Uterus (tissue), 3 donors: ENCODE measurements at regions not wholly inside any gene's neighbourhood (a gene's known extent, or its start where the extent isn't known, plus 50 kb on each side); places are given as distances from the start of the nearest gene placed in this dataset.

Source experiments
- DNase-seq, 2 donors: peaks; one replicate each; pipeline ENCODE4 v3.0.0-alpha.2; 2019 to 2020
- H3K27ac ChIP-seq, 2 donors: fragments of 200-600 bp; sonication (generic); 1 replicate in 1 of 2; 2 replicates in 1 of 2; pipeline ENCODE4 v1.5.1; 2016 to 2018
- H3K27me3 ChIP-seq, 2 donors: fragments of 200-600 bp; sonication (generic); one replicate each; pipeline ENCODE4 v1.5.1; 2018 to 2019; ENCODE audit warnings: control low read depth in 1 of 2
- H3K36me3 ChIP-seq, 2 donors: fragments of 200-600 bp; sonication (generic); one replicate each; pipeline ENCODE4 v1.5.1; 2019; ENCODE audit warnings: control low read depth in 1 of 2
- H3K4me1 ChIP-seq, 2 donors: fragments of 200-600 bp; sonication (generic); one replicate each; pipeline ENCODE4 v1.5.1; 2018 to 2019; ENCODE audit warnings: control low read depth in 1 of 2
- H3K4me3 ChIP-seq, 2 donors: fragments of 200-600 bp; sonication (generic); 1 replicate in 1 of 2; 2 replicates in 1 of 2; pipeline ENCODE4 v1.5.1; 2018 to 2019; ENCODE audit warnings: mild to moderate bottlenecking in 1 of 2
- H3K9me3 ChIP-seq, 2 donors: fragments of 200-600 bp; sonication (generic); one replicate each; pipeline ENCODE4 v1.5.1; 2019; ENCODE audit warnings: control low read depth in 1 of 2
- CTCF ChIP-seq, 4 experiments: fragments of 200-600 bp in 2 of 4; fragments of 450-650 bp in 2 of 4; sonication (generic) in 2 of 4; IDR thresholded peaks; one replicate each; pipeline ENCODE4 v1.5.1; 2016 to 2019; ENCODE audit warnings: antibody characterized with exemption in 4 of 4, mild to moderate bottlenecking in 2 of 4, moderate library complexity in 1 of 4
- POLR2A ChIP-seq, 2 donors: fragments of 450-650 bp; IDR thresholded peaks; one replicate each; pipeline ENCODE4 v1.6.1; 2016; ENCODE audit warnings: antibody characterized with exemption in 2 of 2, mild to moderate bottlenecking in 1 of 2, moderate library complexity in 1 of 2
- intact Hi-C: fragments of 100-400 bp; cut with DNase I; formaldehyde crosslinking; loops from one replicate; pipeline ENCODE4 v1.15.1; 2023; ENCODE audit warnings: low total_unique reads
- donor health status: DM: yes; HTN: yes; CAD: no.

- DNase-seq: no peak
- H3K27me3 ChIP-seq: no peaks in the 10 kb centered on the region
These were observed 135.7 kb downstream of the OLFM1 start for GRCh38 chr9:135222881-135223760.

GRCh38 chr9:135223831-135224230, 136.4 kb downstream of the OLFM1 start:
- no peaks in the 10 kb centered on the region for H3K27me3 ChIP-seq
- H3K27ac ChIP-seq: no peak overlapping the region
- DNase-seq: no peak

More at GRCh38 chr9:135222881-135223760, 135.7 kb downstream of the OLFM1 start:
- H3K36me3 ChIP-seq: no peaks in the 10 kb centered on the region
- H3K4me3 ChIP-seq: no peak overlapping the region
- no peaks in the 10 kb centered on the region for H3K9me3 ChIP-seq
- no peaks in the 10 kb centered on the region for H3K4me1 ChIP-seq
- TF ChIP-seq POLR2A (IDR thresholded peaks at IDR 0.05): no peak
- no peak for TF ChIP-seq CTCF (IDR thresholded peaks at IDR 0.05)
- H3K27ac ChIP-seq: no peak overlapping the region
- intact Hi-C loops: no loop called here

GRCh38 chr9:135224286-135224877, 136.9 kb downstream of the OLFM1 start:
- Histone ChIP-seq H3K4me3 (no peak overlapping the region), H3K27me3 (no peaks in the 10 kb centered on the region), H3K4me1 (no peaks in the 10 kb centered on the region), H3K27ac (no peak overlapping the region), H3K36me3 (no peaks in the 10 kb centered on the region), H3K9me3 (no peaks in the 10 kb centered on the region)
- intact Hi-C loops: no loop called here
- no peak for TF ChIP-seq POLR2A (IDR thresholded peaks at IDR 0.05)
- no peak for TF ChIP-seq CTCF (IDR thresholded peaks at IDR 0.05)
- no peak for DNase-seq

More at GRCh38 chr9:135223831-135224230, 136.4 kb downstream of the OLFM1 start:
- intact Hi-C loops: no loop called here
- H3K4me1 ChIP-seq: no peaks in the 10 kb centered on the region
- no peaks in the 10 kb centered on the region for H3K36me3 ChIP-seq
- no peaks in the 10 kb centered on the region for H3K9me3 ChIP-seq
- H3K4me3 ChIP-seq: no peak overlapping the region
- TF ChIP-seq CTCF (IDR thresholded peaks at IDR 0.05) (no peak), POLR2A (IDR thresholded peaks at IDR 0.05) (no peak)

- DNase-seq: no peak
- TF ChIP-seq CTCF (IDR thresholded peaks at IDR 0.05): no peak
- no peak for TF ChIP-seq POLR2A (IDR thresholded peaks at IDR 0.05)
- no peak overlapping the region for H3K4me3 ChIP-seq
- no peaks in the 10 kb centered on the region for H3K27me3 ChIP-seq
- no peaks in the 10 kb centered on the region for H3K36me3 ChIP-seq
- H3K4me1 ChIP-seq: no peaks in the 10 kb centered on the region
- no peaks in the 10 kb centered on the region for H3K9me3 ChIP-seq
- intact Hi-C loops: no loop called here
- H3K27ac ChIP-seq: no peak overlapping the region
These were observed 137.6 kb downstream of the OLFM1 start for GRCh38 chr9:135224921-135225541.
